T-helper 17 cell (primary cell): ENCODE measurements at regions not wholly inside any gene's neighbourhood (a gene's known extent, or its start where the extent isn't known, plus 50 kb on each side); places are given as distances from the start of the nearest gene placed in this dataset.
"Not testable (repeated sequence)": the region's sequence is repeated elsewhere in the genome, so short reads cannot be mapped to it uniquely, and the experiment has no call there.

Experiments
- ATAC-seq: fragments of 150-1000 bp; cut with Tn5 transposase; 2 replicates; pipeline ENCODE4 v1.10.0; 2021; ENCODE audit warnings: mild to moderate bottlenecking, moderate library complexity
- DNase-seq, 3 donors: peaks; one replicate each; pipeline versions ENCODE4 v3.0.0 to v3.0.0-alpha.2; 2020 to 2021
- H3K9me3 ChIP-seq: one replicate; pipeline ENCODE4 v1.7.0; 2013; ENCODE audit warnings: low read length, mild to moderate bottlenecking; ENCODE audit not compliant: control insufficient read depth, poor library complexity, severe bottlenecking
- H3K27ac Mint-ChIP-seq: one replicate; pipeline ENCODE4 v1.8.0; 2022; ENCODE audit warnings: mild to moderate bottlenecking, moderate library complexity, mixed read lengths
- H3K27me3 Mint-ChIP-seq: one replicate; pipeline ENCODE4 v1.8.0; 2022; ENCODE audit warnings: mixed read lengths
- H3K36me3 Mint-ChIP-seq: one replicate; pipeline ENCODE4 v1.8.0; 2022; ENCODE audit warnings: low read depth, mixed read lengths
- H3K4me1 Mint-ChIP-seq: one replicate; pipeline ENCODE4 v1.8.0; 2022; ENCODE audit warnings: mild to moderate bottlenecking, mixed read lengths
- H3K4me3 Mint-ChIP-seq: one replicate; pipeline ENCODE4 v1.8.0; 2022; ENCODE audit warnings: mild to moderate bottlenecking, moderate library complexity, mixed read lengths

- H3K27me3 Mint-ChIP-seq, H3K4me1 Mint-ChIP-seq, H3K9me3 ChIP-seq, ATAC-seq, DNase-seq, H3K36me3 Mint-ChIP-seq, H3K4me3 Mint-ChIP-seq, H3K27ac Mint-ChIP-seq: not testable (repeated sequence)
Observed at GRCh38 chr7:4507886-4508285, 174.2 kb upstream of the FOXK1 start.

- no peaks in the 10 kb centered on the region for H3K4me1 Mint-ChIP-seq
- no peak for DNase-seq
- H3K27me3 Mint-ChIP-seq = peaks cover 18% of the 10 kb centered on the region
Observed at GRCh38 chr7:4513450-4513849, 168.6 kb upstream of the FOXK1 start.

DNA sequence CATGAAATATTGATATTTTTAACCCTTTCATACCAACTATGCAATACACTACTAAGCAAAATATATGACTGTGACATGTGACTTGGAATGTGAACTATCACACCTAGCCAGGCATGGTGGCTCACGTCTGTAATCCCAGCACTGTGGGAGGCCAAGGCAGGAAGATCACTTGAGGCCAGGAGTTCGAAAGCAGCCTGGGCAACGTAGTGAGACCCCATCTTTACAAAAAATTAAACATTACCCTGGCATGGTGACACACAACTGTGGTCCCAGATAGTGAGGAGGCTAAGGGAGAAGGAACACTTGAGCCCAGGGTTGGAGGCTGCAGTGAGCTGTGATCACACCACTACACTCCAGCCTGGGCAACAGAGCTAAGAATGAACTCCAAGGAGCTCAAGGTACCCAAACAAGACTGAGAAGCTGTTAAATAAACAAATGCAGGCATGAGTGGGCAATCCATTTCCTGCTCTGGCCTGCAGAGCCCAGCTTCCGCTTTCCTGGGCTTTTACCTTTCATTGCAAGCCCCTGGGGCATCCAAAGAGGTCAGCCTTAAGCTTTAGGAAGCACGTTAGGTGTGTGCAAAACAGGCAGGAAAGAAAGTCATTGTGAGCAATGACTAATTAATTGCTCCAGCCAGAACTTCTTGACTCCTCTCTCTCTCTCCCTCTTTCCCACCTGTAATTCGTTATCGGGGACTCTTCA is 162.1 kb upstream of the FOXK1 start:
- Mint-ChIP-seq H3K27me3 (peaks cover 29% of the 10 kb centered on the region), H3K4me1 (no peaks in the 10 kb centered on the region), H3K36me3 (no peaks in the 10 kb centered on the region), H3K4me3 (no peak overlapping the region), H3K27ac (no peak overlapping the region)
- no peaks in the 10 kb centered on the region for H3K9me3 ChIP-seq
- DNase-seq = no peak
- no peak for ATAC-seq

More at GRCh38 chr7:4513450-4513849, 168.6 kb upstream of the FOXK1 start:
- no peaks in the 10 kb centered on the region for H3K9me3 ChIP-seq
- no peak overlapping the region for H3K27ac Mint-ChIP-seq
- ATAC-seq = no peak
- no peak overlapping the region for H3K4me3 Mint-ChIP-seq
- H3K36me3 Mint-ChIP-seq = no peaks in the 10 kb centered on the region

GRCh38 chr7:4523219-4523618 is 158.9 kb upstream of the FOXK1 start:
- peaks cover 2% of the 10 kb centered on the region for H3K36me3 Mint-ChIP-seq
- ATAC-seq (no peak), DNase-seq (no peak)
- no peak overlapping the region for H3K27ac Mint-ChIP-seq
- no peak overlapping the region for H3K4me3 Mint-ChIP-seq
- no peaks in the 10 kb centered on the region for H3K9me3 ChIP-seq
- H3K27me3 Mint-ChIP-seq = peaks cover 20% of the 10 kb centered on the region
- H3K4me1 Mint-ChIP-seq = no peaks in the 10 kb centered on the region

DNA sequence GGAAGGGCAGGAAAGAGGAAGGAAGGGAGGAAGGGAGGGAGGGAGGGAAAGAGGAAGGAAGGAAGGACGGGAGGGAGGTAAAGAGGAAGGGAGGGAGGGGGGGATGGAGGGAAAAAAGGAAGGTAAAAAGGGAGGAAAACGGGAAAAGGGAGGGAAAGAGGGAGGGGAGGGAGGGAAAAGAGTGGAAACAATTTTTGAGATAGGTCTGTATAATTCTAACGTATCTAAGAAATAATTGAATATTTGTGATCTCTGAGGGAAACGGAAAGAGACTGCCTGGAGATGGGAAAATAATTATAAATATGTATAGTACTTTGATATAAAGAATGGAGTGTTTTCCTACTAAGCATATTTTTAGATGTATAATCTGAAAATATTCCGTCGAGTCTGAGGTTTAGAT is 158.2 kb upstream of the FOXK1 start:
- H3K4me3 Mint-ChIP-seq = no peak overlapping the region
- H3K27me3 Mint-ChIP-seq = peaks cover 20% of the 10 kb centered on the region
- no peak for DNase-seq
- peaks cover 2% of the 10 kb centered on the region for H3K36me3 Mint-ChIP-seq
- H3K4me1 Mint-ChIP-seq = no peaks in the 10 kb centered on the region
- H3K9me3 ChIP-seq = no peaks in the 10 kb centered on the region
- no peak for ATAC-seq
- H3K27ac Mint-ChIP-seq = no peak overlapping the region

GRCh38 chr7:4525884-4526283 is 156.2 kb upstream of the FOXK1 start:
- ATAC-seq = no peak
- H3K36me3 Mint-ChIP-seq = peaks cover 2% of the 10 kb centered on the region
- no peaks in the 10 kb centered on the region for H3K4me1 Mint-ChIP-seq
- no peaks in the 10 kb centered on the region for H3K9me3 ChIP-seq
- DNase-seq = no peak
- H3K27me3 Mint-ChIP-seq = peaks cover 17% of the 10 kb centered on the region
- H3K27ac Mint-ChIP-seq = no peak overlapping the region
- no peak overlapping the region for H3K4me3 Mint-ChIP-seq

GRCh38 chr7:4527988-4528636 is 154.0 kb upstream of the FOXK1 start:
- no peak overlapping the region for H3K4me3 Mint-ChIP-seq
- no peak for ATAC-seq
- H3K9me3 ChIP-seq = no peaks in the 10 kb centered on the region
- H3K27me3 Mint-ChIP-seq = peaks cover 8% of the 10 kb centered on the region
- H3K36me3 Mint-ChIP-seq = peaks cover 2% of the 10 kb centered on the region
- no peak overlapping the region for H3K27ac Mint-ChIP-seq
- no peak for DNase-seq
- no peaks in the 10 kb centered on the region for H3K4me1 Mint-ChIP-seq

- DNase-seq = no peak
- no peaks in the 10 kb centered on the region for H3K4me1 Mint-ChIP-seq
- H3K27ac Mint-ChIP-seq = no peak overlapping the region
- H3K9me3 ChIP-seq = no peaks in the 10 kb centered on the region
- H3K27me3 Mint-ChIP-seq = peaks cover 4% of the 10 kb centered on the region
- no peaks in the 10 kb centered on the region for H3K36me3 Mint-ChIP-seq
- no peak for ATAC-seq
- H3K4me3 Mint-ChIP-seq = no peak overlapping the region
Observed at GRCh38 chr7:4531236-4531635, 150.9 kb upstream of the FOXK1 start.

DNA sequence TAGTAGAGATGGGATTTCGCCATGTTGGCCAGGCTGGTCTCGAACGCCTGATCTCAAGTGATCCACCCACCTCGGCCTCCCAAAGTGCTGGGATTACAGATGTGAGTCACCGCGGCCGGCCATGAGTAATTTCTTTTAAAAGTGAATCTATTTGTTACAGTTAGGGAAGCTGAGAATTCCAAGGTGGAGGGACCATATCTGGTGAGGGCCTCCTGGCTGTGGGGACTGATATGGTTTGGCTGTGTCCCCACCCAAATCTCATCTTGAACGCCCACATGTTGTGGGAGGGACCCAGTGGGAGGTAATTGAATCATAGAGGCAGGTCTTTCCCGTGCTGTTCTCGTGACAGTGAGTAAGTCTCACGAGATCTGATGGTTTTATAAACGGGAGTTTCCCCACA is 148.8 kb upstream of the FOXK1 start:
- H3K36me3 Mint-ChIP-seq, ATAC-seq, DNase-seq, H3K27ac Mint-ChIP-seq, H3K4me3 Mint-ChIP-seq, H3K4me1 Mint-ChIP-seq, H3K9me3 ChIP-seq, H3K27me3 Mint-ChIP-seq: not testable (repeated sequence)

DNA sequence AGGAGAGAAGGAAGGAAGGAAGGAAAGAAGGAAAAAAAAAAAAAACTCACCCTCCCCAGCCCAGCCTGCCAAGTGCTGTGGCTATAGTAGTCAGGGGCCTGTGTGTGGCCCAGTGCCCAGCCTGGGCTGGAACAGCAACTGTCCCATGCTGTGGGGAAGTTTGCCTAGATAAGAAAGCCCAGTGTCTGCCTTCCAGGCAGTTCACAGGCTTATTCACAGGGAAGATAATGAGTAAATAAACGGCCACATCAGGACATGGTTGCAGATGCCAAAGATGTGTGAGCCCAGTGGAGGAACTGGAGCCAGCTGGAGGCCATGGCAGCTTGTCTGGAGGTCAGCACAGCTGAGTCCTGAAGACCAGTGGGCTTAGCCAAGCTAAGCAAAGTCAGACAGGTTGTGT is 132.4 kb upstream of the FOXK1 start:
- Mint-ChIP-seq H3K27ac (no peak overlapping the region), H3K27me3 (peaks cover 16% of the 10 kb centered on the region), H3K36me3 (no peaks in the 10 kb centered on the region), H3K4me3 (no peak overlapping the region), H3K4me1 (no peaks in the 10 kb centered on the region)
- DNase-seq (no peak), ATAC-seq (no peak)
- no peaks in the 10 kb centered on the region for H3K9me3 ChIP-seq

GRCh38 chr7:4550117-4550516 is 132.0 kb upstream of the FOXK1 start:
- H3K9me3 ChIP-seq = no peaks in the 10 kb centered on the region
- Mint-ChIP-seq H3K27ac (no peak overlapping the region), H3K4me3 (no peak overlapping the region), H3K36me3 (no peaks in the 10 kb centered on the region), H3K4me1 (no peaks in the 10 kb centered on the region), H3K27me3 (peaks cover 16% of the 10 kb centered on the region)
- DNase-seq (no peak), ATAC-seq (no peak)

GRCh38 chr7:4552985-4553384 is 129.1 kb upstream of the FOXK1 start:
- Mint-ChIP-seq H3K27ac (no peak overlapping the region), H3K4me3 (no peak overlapping the region), H3K4me1 (no peaks in the 10 kb centered on the region), H3K36me3 (no peaks in the 10 kb centered on the region), H3K27me3 (peaks cover 21% of the 10 kb centered on the region)
- ATAC-seq (no peak), DNase-seq (no peak)
- no peaks in the 10 kb centered on the region for H3K9me3 ChIP-seq

DNA sequence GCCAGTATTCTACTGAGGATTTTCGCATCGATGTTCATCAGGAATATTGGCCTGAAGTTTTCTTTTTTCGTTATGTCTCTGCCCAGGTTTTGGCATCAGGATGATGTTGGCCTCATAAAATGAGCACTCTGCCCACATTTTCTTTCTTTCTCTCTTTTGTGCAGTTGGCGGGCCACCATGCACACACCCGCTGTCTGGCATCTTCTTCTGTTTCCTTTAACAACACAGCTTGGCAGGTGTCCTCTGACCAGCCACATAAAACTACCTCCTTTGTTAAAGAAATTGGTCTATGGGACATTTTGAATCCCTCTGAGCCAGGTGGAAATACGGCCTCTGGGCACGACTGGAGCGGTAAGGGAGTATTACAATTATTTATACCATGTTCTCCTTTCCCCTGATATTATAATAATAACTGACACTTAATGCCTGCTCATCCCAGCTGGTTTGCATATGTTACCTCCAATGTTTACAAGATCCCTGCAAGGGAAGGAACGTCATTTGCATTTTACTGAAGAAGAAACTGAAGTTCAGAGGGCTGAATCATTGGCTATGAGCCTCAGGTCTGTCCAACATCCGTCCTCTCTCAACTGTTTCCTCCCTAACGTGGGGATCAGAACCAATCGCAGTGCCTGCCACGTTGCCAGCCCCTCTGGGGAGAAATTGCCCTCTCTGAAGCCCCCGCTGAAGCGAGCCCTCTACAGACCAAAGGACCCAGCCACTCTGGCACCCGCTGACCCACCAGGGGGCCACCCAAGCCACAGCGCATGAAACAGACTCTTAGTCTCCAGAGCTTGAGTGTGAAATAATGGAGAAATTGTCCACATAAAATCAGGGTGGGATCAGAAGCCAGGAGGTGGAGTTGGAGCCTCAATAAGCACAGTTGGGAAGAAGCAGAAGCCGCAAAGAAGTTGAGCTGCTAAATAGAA is 125.0 kb upstream of the FOXK1 start:
- peaks cover 2% of the 10 kb centered on the region for H3K4me1 Mint-ChIP-seq
- no peak overlapping the region for H3K27ac Mint-ChIP-seq
- no peaks in the 10 kb centered on the region for H3K36me3 Mint-ChIP-seq
- H3K4me3 Mint-ChIP-seq = no peak overlapping the region
- no peaks in the 10 kb centered on the region for H3K9me3 ChIP-seq
- peaks cover 42% of the 10 kb centered on the region for H3K27me3 Mint-ChIP-seq
- no peak for ATAC-seq
- no peak for DNase-seq
